ENCODE measurements at regions not wholly inside any gene's neighbourhood (a gene's known extent, or its start where the extent isn't known, plus 50 kb on each side); places are given as distances from the start of the nearest gene placed in this dataset.

DNA sequence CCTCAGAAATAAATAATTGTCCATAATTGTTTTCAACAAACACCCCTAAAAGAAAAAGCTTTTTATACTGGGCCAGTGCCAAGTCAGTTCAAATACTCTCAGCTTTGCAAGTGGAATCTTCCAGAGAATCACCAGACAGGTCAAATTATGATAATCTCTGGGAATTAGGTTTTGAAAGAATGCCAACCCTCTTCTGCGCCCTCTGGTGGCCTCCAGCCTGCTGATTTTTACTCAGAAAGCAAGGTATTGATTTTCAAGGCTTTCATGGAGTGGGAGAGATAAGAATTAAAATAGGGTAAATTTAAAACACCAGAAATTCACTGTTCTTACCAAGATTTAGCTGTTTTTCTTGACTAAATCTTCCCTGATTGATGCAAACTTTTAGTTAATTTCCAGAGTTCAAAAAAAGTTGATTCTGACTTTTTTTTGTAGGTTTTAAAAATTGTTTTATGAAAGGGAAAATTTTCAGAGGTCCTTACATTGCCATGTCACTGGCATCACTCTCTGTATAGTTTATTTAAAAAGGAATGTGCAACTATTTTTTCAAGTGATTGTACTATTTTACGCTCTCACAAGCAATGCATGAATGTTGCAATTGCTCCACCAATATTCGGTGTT, 282.9 kb upstream of the TNP1 start:
- no peak for TF ChIP-seq POLR2AphosphoS5 (IDR thresholded peaks at IDR 0.05; ENCODE audit: borderline replicate concordance, low read depth, low read length)
- no peak for TF ChIP-seq EZH2 (IDR thresholded peaks at IDR 0.05)

Data from SK-N-MC (cell line).